ENCODE measurements at regions not wholly inside any gene's neighbourhood (a gene's known extent, or its start where the extent isn't known, plus 50 kb on each side); places are given as distances from the start of the nearest gene placed in this dataset.

GRCh38 chr13:59495299-59495698 lies 668.4 kb downstream of the DIAPH3 start:
- TF ChIP-seq CTCF (IDR thresholded peaks at IDR 0.05), result no peak
- TF ChIP-seq POLR2A (IDR thresholded peaks at IDR 0.05), result no peak
- no peak for TF ChIP-seq POLR2AphosphoS5 (IDR thresholded peaks at IDR 0.05)

All from gastroesophageal sphincter (tissue), 3 donors.